ENCODE measurements at regions not wholly inside any gene's neighbourhood (a gene's known extent, or its start where the extent isn't known, plus 50 kb on each side); places are given as distances from the start of the nearest gene placed in this dataset.
"Not testable (repeated sequence)": the region's sequence is repeated elsewhere in the genome, so short reads cannot be mapped to it uniquely, and the experiment has no call there.

DNA sequence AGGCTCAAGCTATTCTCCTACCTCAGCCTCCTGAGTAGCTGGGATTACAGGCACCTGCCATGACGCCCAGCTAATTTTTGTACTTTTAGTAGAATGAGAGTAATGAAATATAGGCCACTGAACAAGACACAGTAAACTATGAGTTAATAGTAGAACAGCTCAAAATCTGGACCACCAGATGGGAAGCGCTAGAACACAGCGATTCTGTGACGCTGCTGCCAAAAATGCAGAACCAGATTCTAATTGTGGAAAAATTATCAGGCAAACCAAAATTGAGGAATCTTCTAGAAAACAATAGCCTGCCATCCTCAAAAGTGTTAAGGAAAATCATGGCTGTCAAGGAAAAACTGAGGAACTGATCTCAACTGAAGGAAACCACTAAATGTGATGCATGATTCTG lies 111.4 kb upstream of the TIAM1 start:
- no peak for DNase-seq (ENCODE audit: low spot score)

DNA sequence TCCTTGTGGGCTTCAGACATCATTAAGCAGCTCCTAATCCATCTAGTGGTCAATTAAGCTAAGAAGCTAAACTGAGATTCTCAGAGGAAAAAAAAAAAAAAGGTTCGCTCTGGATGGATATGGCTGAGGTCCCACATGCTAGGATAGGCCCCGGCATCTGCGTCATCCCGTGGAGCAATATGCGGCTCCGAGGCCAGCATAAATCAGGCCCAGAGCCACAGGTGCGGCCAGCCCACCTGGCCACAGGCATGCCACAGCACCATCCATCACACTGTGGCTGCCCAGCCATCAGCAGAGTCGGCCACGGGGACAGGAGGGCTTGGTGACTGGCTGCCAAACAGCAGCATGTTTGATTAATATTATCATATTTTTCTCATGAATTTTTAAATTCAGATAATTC lies 106.9 kb upstream of the TIAM1 start:
- DNase-seq (ENCODE audit: low spot score), result no peak

- no peak for DNase-seq (ENCODE audit: low spot score)
Observed at GRCh38 chr21:31449921-31450535, 106.0 kb upstream of the TIAM1 start.

DNA sequence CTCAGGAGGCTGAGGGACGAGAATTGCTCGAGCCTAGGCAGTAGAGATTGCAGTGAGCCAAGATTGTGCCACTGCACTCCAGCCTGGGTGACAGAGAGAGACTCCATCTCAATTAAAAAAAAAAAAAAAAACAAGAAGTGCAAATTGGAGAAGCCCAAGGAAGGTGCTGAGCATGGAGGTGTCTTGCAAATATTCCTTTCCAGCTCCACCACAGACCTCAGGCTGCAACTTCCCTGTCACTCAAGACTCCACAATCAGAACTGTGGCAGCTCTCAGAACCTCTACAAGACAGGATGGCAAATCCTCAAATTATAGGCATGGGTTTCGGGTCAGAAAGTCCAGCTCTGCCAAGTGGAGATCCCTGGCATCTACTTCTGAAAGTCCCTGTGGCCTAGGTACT lies 104.4 kb upstream of the TIAM1 start:
- no peak for DNase-seq (ENCODE audit: low spot score)

- DNase-seq (ENCODE audit: low spot score), result no peak
Observed at GRCh38 chr21:31447505-31447904, 103.4 kb upstream of the TIAM1 start.

GRCh38 chr21:31446226-31446855 lies 102.3 kb upstream of the TIAM1 start:
- no peak for DNase-seq (ENCODE audit: low spot score)

GRCh38 chr21:31445137-31445536 lies 101.1 kb upstream of the TIAM1 start:
- DNase-seq (ENCODE audit: low spot score), result no peak

GRCh38 chr21:31443736-31444521 lies 99.9 kb upstream of the TIAM1 start:
- no peak for DNase-seq (ENCODE audit: low spot score)

DNA sequence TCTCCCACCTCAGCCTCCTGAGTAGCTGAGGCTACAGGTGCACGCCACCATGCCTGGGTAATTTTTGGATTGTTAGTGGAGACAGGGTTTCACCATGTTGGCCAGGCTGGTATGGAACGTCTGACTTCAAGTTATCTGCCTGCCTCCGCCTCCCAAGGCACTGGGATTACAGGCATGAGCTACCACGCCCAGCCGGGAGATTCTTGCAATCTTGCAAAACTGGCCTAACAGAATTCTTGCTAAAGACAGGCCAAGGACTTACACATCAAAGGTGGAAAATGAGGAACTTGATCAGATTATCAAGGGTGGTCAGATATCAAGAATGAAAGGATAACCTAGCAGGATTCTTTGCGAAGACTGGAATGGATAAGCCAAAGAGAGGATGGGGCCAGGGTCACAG lies 98.3 kb upstream of the TIAM1 start:
- no peak for DNase-seq (ENCODE audit: low spot score)

DNA sequence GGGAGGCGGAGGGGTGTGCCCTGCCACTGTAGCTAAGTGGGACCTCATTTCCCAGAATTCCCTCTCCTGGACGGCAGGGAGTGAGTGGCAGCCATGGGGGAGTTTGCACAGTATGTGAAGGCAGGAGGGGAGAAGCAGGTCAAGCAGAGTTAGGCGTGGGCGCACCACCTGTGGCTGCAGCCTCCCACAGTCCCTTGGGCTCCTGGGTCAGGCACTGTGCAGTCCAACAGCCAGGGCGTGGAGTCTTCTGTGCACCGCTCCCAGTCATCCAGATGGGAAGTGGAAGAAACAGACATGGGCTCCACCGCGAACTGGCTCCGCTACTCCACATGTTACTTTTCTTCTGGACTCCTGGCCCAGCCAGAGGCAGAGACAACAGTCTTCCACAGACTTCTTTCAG lies 85.4 kb upstream of the TIAM1 start:
- DNase-seq (ENCODE audit: low spot score), result no peak

DNA sequence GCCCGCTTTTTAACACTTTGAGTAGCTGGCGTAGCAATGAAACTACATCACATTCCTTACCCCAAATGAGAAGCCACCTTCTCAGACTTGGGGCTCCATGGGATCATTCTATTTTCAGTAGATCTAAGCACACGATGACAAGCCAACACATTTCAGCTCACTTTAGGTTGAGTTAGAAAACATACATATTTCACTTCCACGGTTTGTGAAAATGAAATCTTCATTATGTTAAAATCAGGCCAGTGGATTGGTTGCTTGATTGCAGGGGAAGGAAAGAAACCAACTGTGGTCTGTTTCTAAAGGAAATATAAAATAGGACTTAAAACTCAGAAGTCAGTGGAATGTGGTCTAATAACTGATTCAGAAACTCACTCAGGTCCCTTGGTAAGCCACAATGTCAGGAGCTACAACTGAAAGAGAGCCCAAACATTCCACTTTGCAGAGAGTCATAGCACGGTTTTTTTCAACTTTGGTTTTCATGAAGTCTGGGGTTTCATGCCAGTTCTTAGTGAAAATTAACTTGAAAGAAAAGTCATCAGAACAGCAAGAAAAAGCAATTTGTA lies 82.3 kb upstream of the TIAM1 start:
- no peak for DNase-seq (ENCODE audit: low spot score)

- no peak for DNase-seq (ENCODE audit: low spot score)
Observed at GRCh38 chr21:31425138-31425537, 81.1 kb upstream of the TIAM1 start.

DNA sequence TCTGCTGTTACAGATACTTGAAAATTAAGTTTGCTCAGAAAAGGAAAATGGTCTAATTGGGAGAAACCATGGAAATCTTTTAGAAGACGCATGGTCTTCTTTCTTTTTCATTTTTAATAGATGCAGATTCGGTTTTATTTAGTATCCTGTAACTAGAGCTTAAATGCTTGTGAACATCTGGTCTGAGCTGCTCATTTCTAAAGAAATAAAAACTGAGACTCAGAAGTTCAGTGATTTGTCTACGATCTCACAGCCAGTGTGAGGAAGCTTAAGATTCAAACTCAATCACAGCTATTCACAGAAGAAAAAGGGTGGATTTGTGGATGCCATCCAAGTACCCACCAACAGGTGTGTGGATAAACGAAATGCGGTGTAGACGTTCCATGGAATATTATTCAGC lies 80.0 kb upstream of the TIAM1 start:
- DNase-seq (ENCODE audit: low spot score), result no peak

GRCh38 chr21:31420988-31421387 lies 76.9 kb upstream of the TIAM1 start:
- no peak for DNase-seq (ENCODE audit: low spot score)

DNA sequence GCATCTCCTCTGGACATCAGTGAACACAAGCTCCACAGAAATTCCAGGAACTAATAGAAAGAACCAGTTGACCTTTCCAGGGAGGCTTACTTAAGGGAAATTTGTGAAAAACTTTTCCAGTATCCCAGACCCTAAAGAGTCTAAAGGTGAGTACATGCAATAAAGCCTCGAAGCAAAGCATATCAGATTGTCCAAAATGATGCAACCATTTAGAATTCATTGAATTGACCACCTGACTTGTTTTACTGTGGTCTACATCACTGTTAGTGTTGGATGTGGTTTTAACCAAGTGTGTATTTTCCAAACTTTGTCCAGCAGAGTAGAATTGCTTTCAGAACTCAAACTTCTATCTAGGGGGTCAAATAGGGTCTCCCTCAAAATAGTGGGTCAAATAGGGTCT lies 76.3 kb upstream of the TIAM1 start:
- no peak for DNase-seq (ENCODE audit: low spot score)

DNA sequence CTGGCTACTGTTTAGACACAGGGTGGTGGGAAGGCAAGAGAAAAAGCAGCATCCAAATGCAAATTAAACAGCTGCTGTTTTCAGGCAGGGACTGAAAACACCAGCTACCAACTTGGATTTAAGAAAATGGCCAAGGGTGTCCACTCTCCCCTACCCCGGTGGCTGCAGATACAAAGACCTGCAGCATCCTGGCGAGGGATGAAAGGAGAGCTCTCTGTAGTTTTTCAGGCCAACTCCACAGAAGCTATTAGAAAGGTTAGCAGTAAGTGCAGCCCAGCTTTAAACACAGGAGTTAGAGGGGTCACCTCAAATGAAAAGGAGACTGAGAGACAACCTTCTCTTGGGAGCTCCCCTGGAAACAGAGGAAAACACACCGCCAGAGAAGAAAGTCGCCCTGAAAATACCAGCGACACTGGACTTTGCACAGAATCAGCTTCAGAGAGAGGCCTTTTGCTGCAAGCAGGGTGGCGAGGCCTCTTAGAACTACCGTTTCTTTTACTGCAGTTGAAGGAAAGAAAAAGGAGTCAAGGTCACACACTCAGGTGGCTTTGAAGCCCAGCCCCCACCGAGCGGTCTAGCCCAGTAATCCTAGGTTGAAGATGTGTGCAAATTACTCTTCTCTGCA lies 74.4 kb upstream of the TIAM1 start:
- DNase-seq (ENCODE audit: low spot score), result no peak

DNA sequence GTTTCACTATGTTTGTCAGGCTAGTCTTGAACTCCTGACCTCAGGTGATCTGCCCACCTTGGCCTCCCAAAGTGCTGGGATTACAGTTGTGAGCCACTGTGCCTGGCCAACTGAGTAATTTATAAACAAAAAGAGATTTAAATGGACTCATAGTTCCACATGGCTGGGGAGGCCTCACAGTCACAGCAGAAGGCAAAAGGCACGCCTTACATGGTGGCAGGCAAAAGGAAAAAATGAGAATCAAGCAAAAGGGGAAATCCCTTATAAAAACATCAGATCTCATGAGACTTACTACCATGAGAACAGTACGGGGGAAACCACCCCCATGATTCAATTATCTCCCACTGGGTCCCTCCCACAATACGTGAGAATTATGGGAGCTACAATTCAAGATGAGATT lies 73.2 kb upstream of the TIAM1 start:
- not testable (repeated sequence) for DNase-seq (ENCODE audit: low spot score)

GRCh38 chr21:31416465-31416864 lies 72.4 kb upstream of the TIAM1 start:
- no peak for DNase-seq (ENCODE audit: low spot score)

DNA sequence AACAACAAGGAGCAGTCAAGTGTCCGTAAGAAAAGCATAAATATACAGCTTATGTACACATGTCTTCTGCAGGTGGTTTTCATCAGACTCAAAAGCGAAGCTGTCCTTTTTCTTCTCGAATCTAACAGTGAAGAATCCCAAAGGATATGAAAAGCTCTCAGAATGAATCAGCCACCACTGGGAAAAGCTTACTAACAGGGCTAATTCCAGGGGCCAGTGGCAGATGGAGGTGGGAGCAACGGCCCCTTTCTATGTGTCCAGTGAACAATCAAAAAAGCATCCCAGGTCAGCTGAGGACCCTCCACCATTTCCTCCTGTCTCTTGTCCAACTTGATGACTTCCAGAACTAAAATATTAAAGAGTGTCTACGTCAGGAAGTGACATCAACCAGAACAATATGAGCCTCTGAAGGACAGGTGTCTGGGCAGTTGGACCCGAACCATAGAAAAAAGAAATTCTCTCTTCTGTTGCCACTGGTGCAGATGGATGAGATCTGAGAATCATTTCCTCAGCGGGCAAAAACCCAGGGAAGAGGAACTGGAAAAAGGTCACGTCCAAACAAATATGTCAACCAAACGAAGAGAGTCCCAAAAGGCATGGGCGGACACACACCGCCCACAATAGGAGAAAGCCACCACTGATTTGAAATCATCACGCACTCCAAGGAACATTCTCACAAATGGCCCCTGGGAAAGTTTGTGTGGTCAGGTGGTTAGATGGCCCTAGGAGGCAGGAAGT lies 70.4 kb upstream of the TIAM1 start:
- no peak for DNase-seq (ENCODE audit: low spot score)

GRCh38 chr21:31413698-31414097 lies 69.6 kb upstream of the TIAM1 start:
- no peak for DNase-seq (ENCODE audit: low spot score)

GRCh38 chr21:31410499-31411131 lies 66.6 kb upstream of the TIAM1 start:
- DNase-seq (ENCODE audit: low spot score), result no peak
